ENCODE measurements at regions not wholly inside any gene's neighbourhood (a gene's known extent, or its start where the extent isn't known, plus 50 kb on each side); places are given as distances from the start of the nearest gene placed in this dataset.

DNA sequence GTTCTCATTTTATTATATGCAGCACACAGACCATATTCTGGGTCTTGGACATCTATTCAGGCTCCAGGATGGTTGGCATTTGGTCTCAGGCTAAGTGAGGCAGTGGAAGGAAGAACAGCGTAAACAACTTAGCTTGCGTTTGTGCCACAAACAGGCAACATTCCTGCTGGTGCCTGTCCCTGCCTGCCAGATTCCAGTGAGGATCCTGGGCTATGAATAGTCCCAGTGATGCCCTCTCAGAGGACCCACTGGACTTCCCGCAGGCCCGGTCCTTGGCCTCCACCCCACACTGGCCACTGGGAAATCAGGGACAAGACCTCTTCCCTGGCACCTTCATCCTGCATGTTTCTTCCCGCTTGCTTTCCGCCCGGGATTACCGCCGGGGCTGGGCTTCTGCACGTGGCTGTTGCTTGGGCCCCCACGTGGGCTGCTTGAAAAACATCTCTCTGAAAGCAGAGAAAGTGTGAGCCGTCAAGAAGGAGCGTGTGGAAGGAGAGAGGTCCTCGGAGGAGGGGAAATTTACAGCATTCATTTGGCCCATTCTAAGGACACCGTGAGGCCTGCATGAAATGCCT, 145.1 kb upstream of the WNT4 start:
- H3K4me3 ChIP-seq (ENCODE audit: low read length), result no peak overlapping the region
- H3K9ac ChIP-seq (ENCODE audit: low read length), result no peak overlapping the region
- H3K27ac ChIP-seq (ENCODE audit: low read length), result no peak overlapping the region
- H3K4me2 ChIP-seq (ENCODE audit: low read depth, low read length), result no peak overlapping the region
- H3K27me3 ChIP-seq (replicated peaks; ENCODE audit: insufficient read depth, low read length), result peaks cover 96% of the 10 kb centered on the region
- H3K9me3 ChIP-seq (replicated peaks; ENCODE audit: insufficient read depth, low read length), result no peaks in the 10 kb centered on the region
- no peaks in the 10 kb centered on the region for H3K36me3 ChIP-seq (replicated peaks; ENCODE audit: insufficient read depth, low read length)
- H3F3A ChIP-seq (ENCODE audit: insufficient read depth, low read length), result no peaks in the 10 kb centered on the region
- DNase-seq, result no peak
- H2AFZ ChIP-seq (ENCODE audit: low read length), result no peak overlapping the region
- no peaks in the 10 kb centered on the region for H3K9me2 ChIP-seq (replicated peaks; ENCODE audit: insufficient read depth, low read length)
- no peaks in the 10 kb centered on the region for H3K79me2 ChIP-seq (ENCODE audit: low read length)
- no peaks in the 10 kb centered on the region for H4K20me1 ChIP-seq (ENCODE audit: insufficient read depth, low read length)
- TF ChIP-seq CTCF (IDR thresholded peaks at IDR 0.05; ENCODE audit: low read length) (no peak), EZH2 (optimal IDR thresholded peaks at IDR 0.05; ENCODE audit: low read depth, low read length) (no peak), EZH2phosphoT487 (IDR thresholded peaks at IDR 0.05; ENCODE audit: low read length) (no peak)
- H3K4me1 ChIP-seq (ENCODE audit: low read length), result no peaks in the 10 kb centered on the region

DNA sequence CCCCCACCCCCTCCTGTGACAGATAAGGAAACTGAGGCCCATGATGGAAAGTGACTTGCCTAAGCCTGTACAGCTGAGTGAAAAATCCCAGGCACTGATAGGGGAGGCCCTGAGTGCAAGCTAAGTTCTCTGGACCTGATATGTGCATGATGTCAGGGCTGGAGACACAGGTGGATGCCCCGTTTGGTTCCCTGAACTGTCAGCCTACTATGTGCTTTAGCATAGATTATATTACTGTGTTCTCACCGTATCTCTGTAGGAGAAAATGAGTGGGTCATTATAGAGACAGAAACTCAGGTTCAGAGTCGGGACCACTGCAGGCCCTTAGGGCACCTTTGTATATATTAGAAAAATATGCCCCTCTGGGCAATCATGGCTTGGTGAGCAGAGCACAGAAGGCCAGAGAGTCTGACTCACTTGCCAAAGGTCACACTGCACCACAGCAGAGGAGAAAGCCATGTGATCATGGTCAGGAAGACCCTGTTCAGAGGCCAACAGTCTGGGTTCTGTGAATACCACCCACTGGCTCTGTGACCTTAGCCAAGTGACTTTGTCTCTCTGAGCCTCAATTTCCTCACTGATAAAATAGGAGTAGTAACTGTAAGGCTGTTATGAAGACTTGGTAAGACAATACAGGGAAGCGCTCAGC, 145.8 kb upstream of the WNT4 start:
- H3K27me3 ChIP-seq (replicated peaks; ENCODE audit: insufficient read depth, low read length), result peaks cover 96% of the 10 kb centered on the region
- H3K9me2 ChIP-seq (replicated peaks; ENCODE audit: insufficient read depth, low read length), result no peaks in the 10 kb centered on the region
- no peak overlapping the region for H3K9ac ChIP-seq (ENCODE audit: low read length)
- TF ChIP-seq EZH2phosphoT487 (IDR thresholded peaks at IDR 0.05; ENCODE audit: low read length) (no peak), CTCF (IDR thresholded peaks at IDR 0.05; ENCODE audit: low read length) (no peak), EZH2 (optimal IDR thresholded peaks at IDR 0.05; ENCODE audit: low read depth, low read length) (no peak)
- DNase-seq, result no peak
- no peak overlapping the region for H3K4me3 ChIP-seq (ENCODE audit: low read length)
- H3K9me3 ChIP-seq (replicated peaks; ENCODE audit: insufficient read depth, low read length), result no peaks in the 10 kb centered on the region
- H3K36me3 ChIP-seq (replicated peaks; ENCODE audit: insufficient read depth, low read length), result no peaks in the 10 kb centered on the region
- H3K4me2 ChIP-seq (ENCODE audit: low read depth, low read length), result no peak overlapping the region
- H4K20me1 ChIP-seq (ENCODE audit: insufficient read depth, low read length), result no peaks in the 10 kb centered on the region
- no peak overlapping the region for H2AFZ ChIP-seq (ENCODE audit: low read length)
- no peak overlapping the region for H3K27ac ChIP-seq (ENCODE audit: low read length)
- H3K79me2 ChIP-seq (ENCODE audit: low read length), result no peaks in the 10 kb centered on the region
- H3F3A ChIP-seq (ENCODE audit: insufficient read depth, low read length), result no peaks in the 10 kb centered on the region
- no peaks in the 10 kb centered on the region for H3K4me1 ChIP-seq (ENCODE audit: low read length)

DNA sequence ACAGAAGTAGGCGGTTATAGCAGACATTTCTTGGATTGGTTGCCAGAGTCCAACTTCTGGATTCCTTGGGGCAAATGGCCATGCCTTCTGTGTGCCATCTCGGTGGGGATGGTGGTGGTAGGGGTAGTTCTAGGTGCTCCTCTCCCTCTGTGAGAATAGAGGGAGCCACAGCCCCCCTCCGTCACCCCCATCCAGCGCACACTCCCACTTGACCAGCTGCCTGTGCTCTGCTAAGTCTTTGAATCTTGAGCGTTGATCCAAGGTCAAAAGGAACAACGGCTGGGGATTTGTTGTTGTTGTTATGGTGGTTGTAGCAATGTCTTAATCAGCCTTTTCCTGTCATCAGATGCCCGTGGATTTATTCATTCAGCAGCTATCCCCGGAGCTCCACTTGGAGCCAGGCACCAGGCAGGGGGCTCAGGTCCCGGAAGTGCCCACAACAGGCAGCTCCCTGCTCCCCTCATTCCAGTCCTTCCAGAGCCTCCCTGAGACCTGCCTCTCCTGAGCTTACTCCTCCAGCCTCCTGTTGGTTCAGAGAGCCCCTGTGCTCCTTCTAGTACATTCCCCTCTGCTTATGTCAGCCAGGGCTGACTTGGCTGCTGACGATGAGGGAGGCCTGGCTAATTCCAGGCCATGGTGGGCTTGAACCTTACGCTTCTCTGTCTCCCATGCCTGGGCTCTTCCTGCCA, 146.6 kb upstream of the WNT4 start:
- Histone ChIP-seq H3K27ac (ENCODE audit: low read length) (no peak overlapping the region), H3K36me3 (replicated peaks; ENCODE audit: insufficient read depth, low read length) (no peaks in the 10 kb centered on the region), H3K9ac (ENCODE audit: low read length) (no peak overlapping the region), H3K4me1 (ENCODE audit: low read length) (no peaks in the 10 kb centered on the region), H3K4me3 (ENCODE audit: low read length) (no peak overlapping the region), H3K4me2 (ENCODE audit: low read depth, low read length) (no peak overlapping the region), H4K20me1 (ENCODE audit: insufficient read depth, low read length) (no peaks in the 10 kb centered on the region), H3K79me2 (ENCODE audit: low read length) (no peaks in the 10 kb centered on the region), H3F3A (ENCODE audit: insufficient read depth, low read length) (no peaks in the 10 kb centered on the region), H3K27me3 (replicated peaks; ENCODE audit: insufficient read depth, low read length) (peaks cover 98% of the 10 kb centered on the region), H3K9me2 (replicated peaks; ENCODE audit: insufficient read depth, low read length) (no peaks in the 10 kb centered on the region), H3K9me3 (replicated peaks; ENCODE audit: insufficient read depth, low read length) (no peaks in the 10 kb centered on the region), H2AFZ (ENCODE audit: low read length) (no peak overlapping the region)
- TF ChIP-seq CTCF (IDR thresholded peaks at IDR 0.05; ENCODE audit: low read length) (no peak), EZH2 (optimal IDR thresholded peaks at IDR 0.05; ENCODE audit: low read depth, low read length) (no peak), EZH2phosphoT487 (IDR thresholded peaks at IDR 0.05; ENCODE audit: low read length) (no peak)
- DNase-seq, result no peak

Measured in MM.1S (cell line).